ENCODE measurements at regions not wholly inside any gene's neighbourhood (a gene's known extent, or its start where the extent isn't known, plus 50 kb on each side); places are given as distances from the start of the nearest gene placed in this dataset.

- no peak for TF ChIP-seq RAD21 (IDR thresholded peaks at IDR 0.05; ENCODE audit: low read length)
- TF ChIP-seq CTCF (conservative IDR thresholded peaks at IDR 0.05; ENCODE audit: low read depth, low read length) = no peak
- TF ChIP-seq POLR2A (IDR thresholded peaks at IDR 0.05; ENCODE audit: low read depth, low read length) = no peak
- TF ChIP-seq ELK1 (IDR thresholded peaks at IDR 0.05; ENCODE audit: borderline replicate concordance, low read depth, low read length) = no peak
- no peak for TF ChIP-seq MXI1 (IDR thresholded peaks at IDR 0.05; ENCODE audit: borderline replicate concordance, low read depth, low read length)
- TF ChIP-seq RFX5 (IDR thresholded peaks at IDR 0.05; ENCODE audit: low read depth, low read length) = no peak
Measured at GRCh38 chr15:93954985-93955571, 276.3 kb upstream of the MCTP2 start.
